ENCODE measurements at regions not wholly inside any gene's neighbourhood (a gene's known extent, or its start where the extent isn't known, plus 50 kb on each side); places are given as distances from the start of the nearest gene placed in this dataset.

GRCh38 chr6:25024821-25025220 lies 89.1 kb upstream of the RIPOR2 start:
- Histone ChIP-seq H3K27ac (ENCODE audit: low read length) (no peak overlapping the region), H3K9me3 (ENCODE audit: control insufficient read depth, low read depth, low read length) (no peaks in the 10 kb centered on the region), H3K4me1 (ENCODE audit: control insufficient read depth, insufficient read depth, low read length) (no peaks in the 10 kb centered on the region), H3K36me3 (ENCODE audit: control insufficient read depth, insufficient read depth, low read length) (no peaks in the 10 kb centered on the region), H3K4me3 (ENCODE audit: low read length) (no peak overlapping the region), H3K27me3 (ENCODE audit: control insufficient read depth, insufficient read depth, low read length) (no peaks in the 10 kb centered on the region)
- no peak for DNase-seq
- WGBS (ENCODE audit: insufficient coverage, low lambda C conversion rate): no CpG with 5 or more reads among the region's 3 CpGs

- 100% methylated on average over 1 of the region's 4 CpGs for WGBS (ENCODE audit: insufficient coverage, low lambda C conversion rate)
- H3K27me3 ChIP-seq (ENCODE audit: control insufficient read depth, insufficient read depth, low read length): no peaks in the 10 kb centered on the region
- H3K36me3 ChIP-seq (ENCODE audit: control insufficient read depth, insufficient read depth, low read length): no peaks in the 10 kb centered on the region
- no peaks in the 10 kb centered on the region for H3K4me1 ChIP-seq (ENCODE audit: control insufficient read depth, insufficient read depth, low read length)
- H3K27ac ChIP-seq (ENCODE audit: low read length): no peak overlapping the region
- DNase-seq: no peak
- no peak overlapping the region for H3K4me3 ChIP-seq (ENCODE audit: low read length)
- no peaks in the 10 kb centered on the region for H3K9me3 ChIP-seq (ENCODE audit: control insufficient read depth, low read depth, low read length)
Measured at GRCh38 chr6:25025248-25025918, 89.6 kb upstream of the RIPOR2 start.

- Histone ChIP-seq H3K4me1 (ENCODE audit: control insufficient read depth, insufficient read depth, low read length) (no peaks in the 10 kb centered on the region), H3K9me3 (ENCODE audit: control insufficient read depth, low read depth, low read length) (no peaks in the 10 kb centered on the region), H3K4me3 (ENCODE audit: low read length) (no peak overlapping the region), H3K27me3 (ENCODE audit: control insufficient read depth, insufficient read depth, low read length) (no peaks in the 10 kb centered on the region), H3K27ac (ENCODE audit: low read length) (no peak overlapping the region), H3K36me3 (ENCODE audit: control insufficient read depth, insufficient read depth, low read length) (no peaks in the 10 kb centered on the region)
- DNase-seq: no peak
- 100% methylated on average over 1 of the region's 2 CpGs for WGBS (ENCODE audit: insufficient coverage, low lambda C conversion rate)
Measured at GRCh38 chr6:25025919-25026301, 90.2 kb upstream of the RIPOR2 start.

- no peaks in the 10 kb centered on the region for H3K36me3 ChIP-seq (ENCODE audit: control insufficient read depth, insufficient read depth, low read length)
- H3K4me1 ChIP-seq (ENCODE audit: control insufficient read depth, insufficient read depth, low read length): no peaks in the 10 kb centered on the region
- H3K9me3 ChIP-seq (ENCODE audit: control insufficient read depth, low read depth, low read length): no peaks in the 10 kb centered on the region
- DNase-seq: no peak
- WGBS (ENCODE audit: insufficient coverage, low lambda C conversion rate): no CpG with 5 or more reads among the region's 2 CpGs
- H3K27me3 ChIP-seq (ENCODE audit: control insufficient read depth, insufficient read depth, low read length): no peaks in the 10 kb centered on the region
- no peak overlapping the region for H3K27ac ChIP-seq (ENCODE audit: low read length)
- no peak overlapping the region for H3K4me3 ChIP-seq (ENCODE audit: low read length)
Measured at GRCh38 chr6:25026723-25027122, 91.0 kb upstream of the RIPOR2 start.

DNA sequence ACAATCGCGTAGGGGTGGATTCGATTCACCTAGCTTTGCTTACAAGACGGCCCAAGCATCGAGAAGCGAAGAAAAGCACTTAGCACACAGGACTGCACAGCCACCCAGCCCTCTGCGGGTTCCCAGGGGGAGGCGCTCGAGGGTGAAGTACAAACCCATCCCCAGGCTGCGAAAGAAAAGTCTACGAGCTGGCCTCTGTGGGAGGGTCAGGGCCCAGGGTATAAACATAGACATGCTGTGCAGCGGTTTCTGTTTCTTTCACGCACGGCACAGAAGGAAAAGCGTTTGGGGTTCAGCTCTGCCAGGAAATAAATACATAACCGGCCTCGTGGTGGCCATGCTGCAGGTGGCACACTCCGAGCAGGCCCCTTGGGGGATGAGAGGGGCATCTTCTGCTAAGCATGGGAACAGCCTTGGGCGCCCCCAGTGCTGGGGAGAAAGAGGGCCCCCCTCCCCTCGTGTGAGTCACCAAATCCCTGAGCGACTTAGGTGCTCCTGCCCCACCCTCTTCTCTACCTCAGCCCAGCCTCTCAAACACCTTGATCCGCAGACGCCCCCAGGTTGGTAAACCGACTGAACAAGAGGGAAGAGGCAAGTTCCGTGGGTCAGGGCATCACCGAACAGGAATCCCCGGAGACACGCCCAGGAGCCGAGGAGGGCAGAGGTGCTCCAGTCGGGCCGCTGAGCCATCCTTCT lies 91.6 kb upstream of the RIPOR2 start:
- H3K36me3 ChIP-seq (ENCODE audit: control insufficient read depth, insufficient read depth, low read length): no peaks in the 10 kb centered on the region
- H3K27me3 ChIP-seq (ENCODE audit: control insufficient read depth, insufficient read depth, low read length): no peaks in the 10 kb centered on the region
- H3K4me1 ChIP-seq (ENCODE audit: control insufficient read depth, insufficient read depth, low read length): no peaks in the 10 kb centered on the region
- H3K27ac ChIP-seq (ENCODE audit: low read length): no peak overlapping the region
- no peak overlapping the region for H3K4me3 ChIP-seq (ENCODE audit: low read length)
- no peaks in the 10 kb centered on the region for H3K9me3 ChIP-seq (ENCODE audit: control insufficient read depth, low read depth, low read length)
- no peak for DNase-seq
- WGBS (ENCODE audit: insufficient coverage, low lambda C conversion rate): 100% methylated on average over 2 of the region's 31 CpGs

DNA sequence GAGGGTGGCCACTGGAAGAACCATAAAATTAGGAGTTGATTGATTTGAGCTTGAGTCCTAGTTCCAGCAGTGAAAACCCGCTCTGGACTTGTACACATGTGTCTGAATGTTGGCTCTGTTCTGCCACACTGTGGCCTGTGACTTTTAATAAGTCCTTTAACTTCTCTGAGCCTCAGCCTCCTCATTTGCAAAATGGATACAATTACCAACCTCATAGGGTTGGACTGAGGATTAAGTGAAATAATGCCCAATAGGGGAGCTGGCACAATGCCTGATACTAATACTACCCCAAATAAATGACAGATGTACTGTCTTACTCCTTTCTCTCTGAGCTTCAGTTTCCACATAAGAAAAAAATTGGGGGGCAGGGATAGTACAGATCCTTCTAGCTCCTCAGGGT lies 92.6 kb upstream of the RIPOR2 start:
- no peaks in the 10 kb centered on the region for H3K36me3 ChIP-seq (ENCODE audit: control insufficient read depth, insufficient read depth, low read length)
- no peaks in the 10 kb centered on the region for H3K9me3 ChIP-seq (ENCODE audit: control insufficient read depth, low read depth, low read length)
- no peaks in the 10 kb centered on the region for H3K4me1 ChIP-seq (ENCODE audit: control insufficient read depth, insufficient read depth, low read length)
- no peak for DNase-seq
- H3K27me3 ChIP-seq (ENCODE audit: control insufficient read depth, insufficient read depth, low read length): no peaks in the 10 kb centered on the region
- H3K27ac ChIP-seq (ENCODE audit: low read length): no peak overlapping the region
- no CpG with 5 or more reads among the region's 1 CpG for WGBS (ENCODE audit: insufficient coverage, low lambda C conversion rate)
- H3K4me3 ChIP-seq (ENCODE audit: low read length): no peak overlapping the region

DNA sequence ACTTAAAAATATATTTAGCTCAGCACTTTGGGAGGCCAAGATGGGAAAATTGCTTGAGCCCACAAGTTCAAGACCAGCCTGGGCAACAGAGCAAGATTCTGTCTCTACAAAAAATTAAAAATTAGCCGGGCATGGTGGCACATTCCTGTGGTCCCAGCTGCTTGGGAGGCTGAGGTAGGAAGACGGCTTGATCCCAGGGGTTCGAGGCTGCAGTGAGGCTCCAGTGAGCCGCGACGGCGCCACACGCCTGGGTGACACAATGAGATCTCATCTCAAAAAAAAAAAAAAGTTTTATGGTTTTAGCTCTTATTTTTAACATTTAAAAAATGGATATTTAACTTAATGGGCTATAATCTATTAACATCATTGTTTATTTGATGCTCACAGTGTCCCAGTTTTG lies 97.2 kb upstream of the RIPOR2 start:
- 92% methylated on average over 3 of the region's 8 CpGs for WGBS (ENCODE audit: insufficient coverage, low lambda C conversion rate)

GRCh38 chr6:25034431-25034921 lies 98.7 kb upstream of the RIPOR2 start:
- peak overlapping the region; percentile 43 for H3K27ac ChIP-seq (ENCODE audit: low read length)
- no peaks in the 10 kb centered on the region for H3K9me3 ChIP-seq (ENCODE audit: control insufficient read depth, low read depth, low read length)
- peaks cover 16% of the 10 kb centered on the region for H3K4me1 ChIP-seq (ENCODE audit: control insufficient read depth, insufficient read depth, low read length)
- no peak overlapping the region for H3K4me3 ChIP-seq (ENCODE audit: low read length)
- H3K27me3 ChIP-seq (ENCODE audit: control insufficient read depth, insufficient read depth, low read length): no peaks in the 10 kb centered on the region
- WGBS (ENCODE audit: insufficient coverage, low lambda C conversion rate): 30% methylated on average over 3 of the region's 3 CpGs
- no peaks in the 10 kb centered on the region for H3K36me3 ChIP-seq (ENCODE audit: control insufficient read depth, insufficient read depth, low read length)
- DNase-seq: peak in 1 of 2 donors; percentile 13

More for the DNA sequence above, 97.2 kb upstream of the RIPOR2 start:
- H3K9me3 ChIP-seq (ENCODE audit: control insufficient read depth, low read depth, low read length): no peaks in the 10 kb centered on the region
- no peak for DNase-seq
- H3K27me3 ChIP-seq (ENCODE audit: control insufficient read depth, insufficient read depth, low read length): no peaks in the 10 kb centered on the region
- H3K4me1 ChIP-seq (ENCODE audit: control insufficient read depth, insufficient read depth, low read length): peaks cover 16% of the 10 kb centered on the region
- no peak overlapping the region for H3K27ac ChIP-seq (ENCODE audit: low read length)
- H3K4me3 ChIP-seq (ENCODE audit: low read length): no peak overlapping the region
- H3K36me3 ChIP-seq (ENCODE audit: control insufficient read depth, insufficient read depth, low read length): no peaks in the 10 kb centered on the region

DNA sequence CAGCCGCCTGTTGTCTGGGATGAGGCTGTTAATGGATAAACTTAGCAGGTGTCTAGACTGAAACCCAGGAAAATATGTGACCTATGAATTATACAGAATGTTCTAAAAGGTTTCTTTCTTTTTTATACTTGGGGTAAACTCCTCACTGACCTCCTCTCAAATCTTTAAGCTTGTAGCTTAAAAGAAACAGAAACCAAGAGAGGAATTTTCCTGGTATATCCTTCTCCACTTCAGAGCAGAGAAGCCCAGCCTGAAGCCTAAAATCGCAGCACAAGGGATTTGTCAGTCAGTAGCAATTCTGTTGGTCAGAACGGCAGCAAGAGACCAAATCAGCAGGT lies 99.4 kb upstream of the RIPOR2 start:
- peak overlapping the region; percentile 43 for H3K27ac ChIP-seq (ENCODE audit: low read length)
- WGBS (ENCODE audit: insufficient coverage, low lambda C conversion rate): 0% methylated on average over 2 of the region's 3 CpGs
- H3K4me1 ChIP-seq (ENCODE audit: control insufficient read depth, insufficient read depth, low read length): peaks cover 16% of the 10 kb centered on the region
- H3K36me3 ChIP-seq (ENCODE audit: control insufficient read depth, insufficient read depth, low read length): no peaks in the 10 kb centered on the region
- peak in 1 of 2 donors; percentile 34 for DNase-seq
- no peaks in the 10 kb centered on the region for H3K27me3 ChIP-seq (ENCODE audit: control insufficient read depth, insufficient read depth, low read length)
- no peak overlapping the region for H3K4me3 ChIP-seq (ENCODE audit: low read length)
- no peaks in the 10 kb centered on the region for H3K9me3 ChIP-seq (ENCODE audit: control insufficient read depth, low read depth, low read length)

- no peak overlapping the region for H3K4me3 ChIP-seq (ENCODE audit: low read length)
- no peaks in the 10 kb centered on the region for H3K9me3 ChIP-seq (ENCODE audit: control insufficient read depth, low read depth, low read length)
- no peaks in the 10 kb centered on the region for H3K27me3 ChIP-seq (ENCODE audit: control insufficient read depth, insufficient read depth, low read length)
- H3K4me1 ChIP-seq (ENCODE audit: control insufficient read depth, insufficient read depth, low read length): peaks cover 16% of the 10 kb centered on the region
- no CpG with 5 or more reads among the region's 16 CpGs for WGBS (ENCODE audit: insufficient coverage, low lambda C conversion rate)
- DNase-seq: no peak
- peak overlapping the region; percentile 43 for H3K27ac ChIP-seq (ENCODE audit: low read length)
- H3K36me3 ChIP-seq (ENCODE audit: control insufficient read depth, insufficient read depth, low read length): no peaks in the 10 kb centered on the region
Measured at GRCh38 chr6:25035512-25036435, 100.0 kb upstream of the RIPOR2 start.

Data from large intestine (tissue), 3 donors.